Brain microvascular endothelial cell (primary cell): ENCODE measurements at regions not wholly inside any gene's neighbourhood (a gene's known extent, or its start where the extent isn't known, plus 50 kb on each side); places are given as distances from the start of the nearest gene placed in this dataset.

ENCODE experiments used
- DNase-seq: peaks from one replicate; pipeline ENCODE4 v3.0.0-alpha.2; 2020
- H3K27ac ChIP-seq: fragments of 250-450 bp; sonication (Bioruptor Pico); 2 replicates; pipeline ENCODE4 v1.5.1; 2020; ENCODE audit warnings: mild to moderate bottlenecking, moderate library complexity
- H3K27me3 ChIP-seq: fragments of 250-450 bp; sonication (Bioruptor Pico); replicated peaks from 2 replicates; pipeline ENCODE4 v1.5.1; 2020; ENCODE audit warnings: mild to moderate bottlenecking
- H3K36me3 ChIP-seq: fragments of 250-450 bp; sonication (Bioruptor Pico); replicated peaks from 2 replicates; pipeline ENCODE4 v1.5.1; 2020; ENCODE audit warnings: mild to moderate bottlenecking
- H3K4me3 ChIP-seq: 2 replicates; pipeline ENCODE4 v1.5.1; 2011; ENCODE audit warnings: low read depth, mild to moderate bottlenecking, control low read depth, low read length, moderate library complexity
- CTCF ChIP-seq: IDR thresholded peaks from 2 replicates; pipeline ENCODE4 v1.5.1; 2011; ENCODE audit warnings: low read depth, mild to moderate bottlenecking, moderate library complexity, low read length, control low read depth, inconsistent platforms; ENCODE audit errors: missing control alignments
- in situ Hi-C: cut with HindIII; loops from 2 replicates; pipeline ENCODE4 v1.10.0; 2017; ENCODE audit warnings: low sequenced_read_pairs, low pct_ligation_motif_present

DNA sequence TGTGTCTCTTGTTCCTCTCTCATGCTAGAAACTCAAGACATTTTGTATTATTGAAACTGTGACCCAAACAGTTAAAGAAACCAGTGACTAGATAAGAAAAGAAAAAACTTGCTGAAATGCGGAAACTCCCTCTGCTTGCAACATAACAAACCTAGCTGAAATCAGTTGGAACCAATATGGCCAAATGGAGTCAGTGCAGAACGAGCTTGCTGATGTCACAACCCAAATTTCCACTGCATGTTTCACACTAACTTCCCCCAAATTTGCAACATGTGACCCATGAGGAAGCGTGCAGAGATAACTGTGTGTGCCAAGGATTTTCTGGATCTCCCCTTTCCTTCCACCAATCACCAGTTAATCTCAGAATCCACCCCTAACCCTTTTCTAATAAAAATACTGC is 208.0 kb downstream of the DLEU7 start:
- no peak for TF ChIP-seq CTCF
- Histone ChIP-seq H3K27me3 (no peaks in the 10 kb centered on the region), H3K4me3 (no peak overlapping the region), H3K27ac (no peak overlapping the region), H3K36me3 (no peaks in the 10 kb centered on the region)
- DNase-seq: no peak
- in situ Hi-C loops: no loop called here

DNA sequence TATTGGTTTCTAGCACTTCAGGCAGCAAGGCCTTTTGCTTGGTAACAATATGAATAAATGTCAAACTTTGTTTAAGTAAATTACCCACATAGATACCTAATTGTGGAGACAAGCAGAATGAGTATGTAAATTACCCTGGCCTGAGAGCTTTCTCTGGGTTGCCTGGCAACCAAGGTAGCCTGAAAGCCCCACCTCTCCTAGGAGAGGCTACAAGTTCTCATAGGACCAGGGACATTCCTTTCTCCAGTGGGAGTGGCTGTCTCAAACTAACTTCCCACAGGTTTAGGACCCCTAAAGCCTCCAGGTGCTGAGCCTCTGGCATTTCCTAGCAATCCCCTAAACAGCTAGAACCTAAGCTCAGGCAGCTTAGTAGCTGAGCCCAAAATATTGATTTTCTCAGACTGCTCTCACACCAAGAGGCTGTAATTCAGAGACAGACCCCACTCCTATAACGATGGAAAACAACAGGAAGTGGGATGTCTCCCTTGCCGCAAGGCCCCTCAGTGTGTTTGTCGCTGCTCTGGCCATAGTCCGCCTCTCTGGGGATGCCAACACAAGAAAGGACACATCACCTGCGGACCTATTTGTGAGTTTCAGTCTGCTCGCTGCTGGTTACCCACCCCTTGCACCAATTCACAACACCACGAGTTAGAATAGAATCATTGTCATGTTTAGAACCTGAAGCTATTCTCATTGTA is 207.3 kb downstream of the DLEU7 start:
- in situ Hi-C loops: no loop called here
- no peak for TF ChIP-seq CTCF
- H3K27ac ChIP-seq: no peak overlapping the region
- DNase-seq: no peak
- no peak overlapping the region for H3K4me3 ChIP-seq
- H3K27me3 ChIP-seq: no peaks in the 10 kb centered on the region
- no peaks in the 10 kb centered on the region for H3K36me3 ChIP-seq

GRCh38 chr13:50643060-50643459 is 200.4 kb downstream of the DLEU7 start:
- no peak for DNase-seq
- H3K27me3 ChIP-seq: no peaks in the 10 kb centered on the region
- no peak for TF ChIP-seq CTCF
- H3K4me3 ChIP-seq: no peak overlapping the region
- in situ Hi-C loops: no loop called here
- no peaks in the 10 kb centered on the region for H3K36me3 ChIP-seq
- H3K27ac ChIP-seq: no peak overlapping the region

- Histone ChIP-seq H3K4me3 (no peak overlapping the region), H3K36me3 (no peaks in the 10 kb centered on the region), H3K27me3 (no peaks in the 10 kb centered on the region), H3K27ac (peak overlapping the region; percentile 77)
- no peak for TF ChIP-seq CTCF
- DNase-seq: no peak
- in situ Hi-C loops: no loop called here
Observed at GRCh38 chr13:50644081-50644871, 199.2 kb downstream of the DLEU7 start.

DNA sequence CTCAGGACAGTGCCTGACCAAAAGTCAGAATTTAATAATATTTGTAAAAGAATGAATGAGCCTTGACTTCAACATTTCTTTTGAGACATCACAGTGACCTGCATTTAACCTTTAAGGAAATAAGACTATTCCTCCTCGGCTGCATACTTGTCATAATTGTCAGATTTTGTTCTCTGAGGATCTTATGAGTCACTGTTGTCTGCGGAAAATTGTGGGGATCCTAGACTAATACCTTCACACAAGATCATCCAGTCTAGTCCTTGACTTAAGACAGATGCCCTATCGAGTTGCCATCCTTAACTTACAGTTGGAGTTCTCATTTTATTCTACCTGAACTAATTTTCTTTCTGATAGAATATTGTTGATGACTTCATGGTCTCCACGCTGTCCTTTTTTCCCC is 198.4 kb downstream of the DLEU7 start:
- Histone ChIP-seq H3K4me3 (no peak overlapping the region), H3K36me3 (no peaks in the 10 kb centered on the region), H3K27me3 (no peaks in the 10 kb centered on the region), H3K27ac (peak overlapping the region; percentile 77)
- in situ Hi-C loops: no loop called here
- DNase-seq: peak; percentile 86
- TF ChIP-seq CTCF: no peak
